GM21737 (cell line): ENCODE measurements at regions not wholly inside any gene's neighbourhood (a gene's known extent, or its start where the extent isn't known, plus 50 kb on each side); places are given as distances from the start of the nearest gene placed in this dataset.

Experiments used
- ATAC-seq: cut with Tn5 transposase; IDR thresholded peaks from one replicate; pipeline ENCODE4 v1.9.1; 2021; ENCODE audit warnings: mild to moderate bottlenecking, moderate library complexity; ENCODE audit not compliant: unreplicated experiment

DNA sequence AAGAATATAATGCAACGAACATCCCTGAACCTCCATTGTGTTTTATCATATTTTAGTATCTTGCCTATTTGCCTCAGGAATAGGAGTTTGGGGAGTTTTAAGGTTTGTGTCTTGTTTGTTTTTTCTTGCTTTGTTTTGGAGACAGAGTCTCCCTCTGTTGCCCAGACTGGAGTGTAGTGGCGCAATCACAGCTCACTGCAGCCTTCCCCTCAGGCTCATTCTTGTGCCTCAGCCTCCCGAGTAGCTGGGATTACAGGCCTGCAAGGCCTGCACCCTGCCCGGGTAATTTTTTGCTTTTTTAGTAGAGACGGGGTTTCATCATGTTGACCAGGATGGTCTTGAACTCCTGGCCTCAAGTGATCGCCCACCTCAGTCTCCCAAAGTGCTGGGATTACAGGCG is 63.3 kb upstream of the CARMIL1 start:
- ATAC-seq: no peak

DNA sequence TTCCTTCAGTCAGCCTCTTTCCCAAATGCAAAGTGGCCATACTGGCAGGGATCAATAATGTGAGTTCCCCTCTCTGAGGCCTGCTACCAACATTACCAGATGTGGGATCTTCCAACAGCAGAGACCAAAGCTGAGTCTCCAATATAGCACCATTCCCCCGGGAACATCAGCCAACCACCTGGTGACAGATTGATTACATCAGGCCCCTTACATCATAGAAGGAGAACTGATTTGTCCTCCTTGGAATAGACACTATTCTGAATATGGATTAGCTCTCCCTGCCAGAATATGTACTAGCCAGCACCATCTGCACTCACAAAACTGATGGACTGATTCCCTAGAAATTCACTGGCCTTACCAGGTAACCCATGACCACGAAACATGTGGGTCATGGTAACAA is 61.9 kb upstream of the CARMIL1 start:
- ATAC-seq: no peak

DNA sequence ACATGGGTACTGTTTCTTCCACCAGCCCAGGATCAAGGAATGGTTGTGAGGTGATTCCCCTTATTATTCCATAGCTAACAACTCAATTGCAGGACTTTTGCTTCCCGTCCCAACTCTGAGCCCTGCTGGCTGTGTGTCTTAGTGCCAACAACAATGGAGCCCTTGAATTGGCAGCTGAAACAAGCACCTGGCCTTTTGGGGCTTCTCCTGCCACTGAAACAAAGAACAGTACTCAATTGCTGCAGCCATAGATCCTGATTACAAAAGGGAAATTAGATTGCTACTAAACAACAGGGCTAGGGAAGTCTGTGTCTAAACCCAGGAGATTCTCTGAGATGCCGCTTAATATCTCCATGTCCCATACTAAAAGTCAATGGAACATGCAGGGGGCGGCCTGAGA is 61.3 kb upstream of the CARMIL1 start:
- no peak for ATAC-seq

DNA sequence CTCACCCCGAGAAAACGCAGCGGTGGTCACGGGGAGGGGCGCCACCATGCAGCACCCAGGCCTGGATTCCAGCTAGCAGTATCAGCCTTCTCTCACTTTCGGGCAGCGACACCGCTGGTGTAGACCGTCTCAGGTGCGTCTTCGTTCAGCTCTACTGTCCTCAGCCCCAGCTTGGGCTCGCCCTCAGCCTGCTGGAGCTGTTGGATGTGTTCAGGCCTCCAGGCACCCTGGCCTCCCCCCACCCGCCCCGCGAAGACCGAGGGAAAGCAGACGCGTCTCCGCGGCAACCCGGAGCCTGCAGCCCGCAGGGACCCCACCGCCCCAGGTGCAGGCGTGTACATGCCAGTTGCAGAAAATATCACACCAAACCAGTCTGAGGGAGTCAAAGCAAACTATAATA is 60.8 kb upstream of the CARMIL1 start:
- ATAC-seq: no peak

DNA sequence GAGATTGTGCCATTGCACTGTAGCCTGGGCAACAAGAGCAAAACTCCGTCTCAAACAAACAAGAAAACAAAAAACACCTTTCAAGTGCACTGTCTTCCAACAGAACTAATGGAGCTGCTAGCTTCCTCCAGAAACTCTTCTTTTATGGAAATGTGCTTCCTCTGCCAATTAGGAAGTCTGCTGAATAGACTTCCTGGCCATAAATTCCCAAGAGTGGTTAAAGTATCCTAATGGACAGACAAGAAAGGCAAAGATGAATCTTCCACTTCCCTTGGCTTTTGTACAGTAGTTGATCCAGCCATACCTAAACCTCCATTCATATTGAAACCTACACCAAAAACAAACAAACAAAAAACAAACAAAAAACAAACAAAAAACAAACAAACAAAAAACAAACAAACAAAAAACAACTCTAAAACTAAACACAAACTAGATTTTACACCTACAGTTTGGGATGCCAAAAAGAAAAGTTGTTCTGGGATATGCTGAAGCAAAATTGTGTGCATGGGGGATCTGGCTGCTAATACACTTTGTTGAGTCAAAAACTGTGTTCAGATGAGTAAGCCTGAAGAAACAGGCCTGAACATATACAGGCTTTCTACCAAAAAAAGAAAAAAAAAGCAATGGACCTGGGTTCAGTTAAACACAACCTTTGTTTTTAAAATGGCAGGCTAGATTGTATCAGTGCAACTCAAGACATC is 59.8 kb upstream of the CARMIL1 start:
- no peak for ATAC-seq

DNA sequence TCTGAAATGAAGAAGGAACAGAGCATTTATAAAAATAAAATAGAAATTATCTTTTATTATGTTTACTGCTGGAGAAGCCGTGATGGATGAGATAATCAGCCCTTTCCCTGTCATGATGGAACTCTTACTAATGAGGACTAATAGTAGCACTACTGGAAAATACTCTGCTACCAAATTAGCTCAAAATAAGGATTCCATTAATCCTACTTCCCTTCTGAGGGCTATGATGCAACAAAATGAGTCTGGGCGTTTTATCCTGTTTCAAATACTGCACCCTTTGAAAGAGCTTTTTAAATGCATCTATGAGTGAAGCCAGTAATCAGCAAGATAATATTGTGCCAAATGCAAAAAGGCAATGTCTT is 59.3 kb upstream of the CARMIL1 start:
- ATAC-seq: no peak

DNA sequence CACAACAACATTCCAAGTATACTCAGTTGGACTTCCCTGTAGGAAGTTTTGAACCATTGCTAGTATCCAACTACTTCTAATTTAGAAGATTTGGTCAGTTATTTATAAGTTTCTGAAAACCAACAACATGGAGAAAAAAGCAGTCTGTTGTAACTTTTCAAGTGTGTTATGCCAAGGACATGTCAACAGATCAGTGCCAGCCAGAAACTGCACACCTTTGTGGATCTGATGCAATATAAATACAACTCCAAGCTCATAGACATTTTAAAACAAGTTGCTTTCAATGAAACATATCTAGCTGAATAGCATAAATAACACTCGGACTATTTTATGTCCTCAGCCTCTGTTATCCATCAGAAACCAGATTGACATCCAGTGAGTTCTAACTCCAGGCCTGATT is 58.3 kb upstream of the CARMIL1 start:
- ATAC-seq: no peak

DNA sequence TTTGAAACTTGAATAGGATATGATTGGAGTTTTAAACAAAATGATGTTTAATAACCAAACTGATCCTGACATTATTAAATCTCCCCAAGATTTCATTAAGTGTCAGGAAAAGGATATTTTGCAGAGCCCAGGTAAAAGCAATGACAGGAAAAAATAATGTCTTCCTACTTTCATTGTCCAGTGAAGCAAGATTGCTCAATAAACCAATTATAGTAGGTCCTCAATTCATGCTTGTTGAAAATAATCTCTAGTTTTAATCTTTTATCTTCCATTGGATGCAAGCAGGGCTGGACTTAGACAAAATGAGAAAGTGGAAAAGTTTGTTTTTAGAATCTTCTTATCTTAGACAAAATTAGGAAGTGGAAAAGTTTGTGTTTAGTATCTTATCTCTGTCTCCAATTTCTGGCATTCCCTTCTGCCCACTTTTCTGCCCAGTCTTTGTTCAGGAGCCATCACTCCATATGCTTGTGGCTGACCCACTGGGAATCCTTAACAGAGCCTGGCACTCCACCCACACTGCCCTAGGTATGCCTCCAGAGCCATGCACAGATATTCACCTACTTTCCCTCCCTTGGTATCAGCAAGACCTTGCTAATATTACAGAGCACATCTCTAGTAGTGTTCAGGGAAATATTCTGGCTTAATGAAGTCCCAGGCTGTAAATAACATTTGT is 57.0 kb upstream of the CARMIL1 start:
- ATAC-seq: no peak

DNA sequence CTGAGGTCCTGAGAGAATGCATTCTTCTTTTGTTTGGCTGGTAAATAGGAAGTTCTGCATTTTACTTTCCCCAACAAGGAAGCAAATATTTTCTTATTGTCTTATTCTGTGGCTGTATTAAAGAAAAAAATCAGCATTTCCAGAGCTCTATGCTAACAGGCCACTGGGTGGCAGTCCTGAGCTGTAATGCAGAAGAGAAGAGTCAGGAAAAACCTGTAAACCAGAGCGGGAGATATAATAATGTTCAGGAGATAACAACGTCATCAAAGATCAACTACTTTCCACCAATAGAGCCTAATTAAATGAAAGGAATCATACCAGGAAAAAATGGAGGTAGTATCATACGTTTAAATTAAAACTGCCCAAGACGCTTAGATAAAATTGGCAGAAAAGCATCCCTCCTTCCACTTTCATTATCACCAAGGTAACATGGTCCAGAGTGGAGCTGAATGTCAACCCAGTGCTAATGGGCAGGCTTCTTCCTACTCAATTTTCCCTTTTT is 55.6 kb upstream of the CARMIL1 start:
- no peak for ATAC-seq

DNA sequence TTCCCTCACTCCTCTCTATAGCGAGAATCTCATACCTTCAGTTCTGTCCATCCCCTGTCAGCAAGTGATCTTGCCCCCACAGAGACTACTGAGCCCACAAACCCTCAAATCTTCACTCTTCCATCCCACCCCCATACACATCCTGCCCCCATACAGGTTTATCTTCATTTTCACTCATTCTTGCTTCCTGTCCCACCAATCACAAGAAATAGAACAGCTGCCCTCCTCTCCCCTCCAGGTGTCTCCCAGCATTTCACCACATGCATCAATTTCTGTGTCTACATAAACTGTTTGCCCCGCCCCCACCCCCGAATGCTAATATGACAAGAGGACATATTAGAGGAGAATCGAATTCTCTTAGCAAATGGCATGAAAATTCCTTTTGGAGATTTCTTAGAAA is 54.9 kb upstream of the CARMIL1 start:
- no peak for ATAC-seq

DNA sequence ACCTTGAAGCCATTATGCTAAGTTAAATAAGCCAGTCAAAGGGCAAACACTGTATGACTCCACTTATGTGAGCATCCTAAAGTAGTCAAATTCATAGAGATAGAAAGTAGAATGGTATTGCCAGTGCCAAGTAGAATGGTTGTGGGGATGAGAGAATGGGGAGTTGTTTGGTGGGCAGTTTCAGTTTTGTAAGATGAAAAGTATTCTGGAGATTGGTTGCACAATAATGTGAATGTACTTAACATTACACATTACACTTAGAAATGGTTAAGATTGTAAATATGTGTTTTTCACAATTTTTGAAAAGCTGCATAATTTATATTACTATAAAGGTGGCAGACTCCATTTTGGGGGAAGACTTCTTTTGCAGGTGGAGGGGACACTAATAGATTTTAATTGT is 51.3 kb upstream of the CARMIL1 start:
- ATAC-seq: no peak
